Ectodermal cell (in vitro differentiated cells): ENCODE measurements at regions not wholly inside any gene's neighbourhood (a gene's known extent, or its start where the extent isn't known, plus 50 kb on each side); places are given as distances from the start of the nearest gene placed in this dataset.
"Not testable (repeated sequence)": the region's sequence is repeated elsewhere in the genome, so short reads cannot be mapped to it uniquely, and the experiment has no call there.

Experiments
- H3K27ac ChIP-seq: 2 replicates; pipeline ENCODE4 v1.7.0; 2013; ENCODE audit warnings: mild to moderate bottlenecking, low read depth, low read length; ENCODE audit not compliant: insufficient read depth, poor library complexity, severe bottlenecking
- H3K27me3 ChIP-seq: 2 replicates; pipeline ENCODE4 v1.7.0; 2013; ENCODE audit warnings: mild to moderate bottlenecking, low read length; ENCODE audit not compliant: insufficient read depth, control insufficient read depth, poor library complexity, severe bottlenecking
- H3K36me3 ChIP-seq: one replicate; pipeline ENCODE4 v1.7.0; 2013; ENCODE audit warnings: low read length; ENCODE audit not compliant: control insufficient read depth, insufficient read depth
- H3K4me1 ChIP-seq: one replicate; pipeline ENCODE4 v1.7.0; 2013; ENCODE audit warnings: low read length; ENCODE audit not compliant: control insufficient read depth, insufficient read depth
- H3K4me3 ChIP-seq: 2 replicates; pipeline ENCODE4 v1.7.0; 2013; ENCODE audit warnings: low read depth, low read length, control low read depth; ENCODE audit not compliant: insufficient read depth
- H3K9me3 ChIP-seq: 2 replicates; pipeline ENCODE4 v1.7.0; 2013; ENCODE audit warnings: mild to moderate bottlenecking, low read length, moderate library complexity; ENCODE audit not compliant: control insufficient read depth
- WGBS, 2 experiments: methylation state at CpG; one replicate each; pipeline ENCODE4 v1.1.7; 2013; ENCODE audit warnings: missing lambda C conversion rate in 2 of 2; 5-methylcytosine and 5-hydroxymethylcytosine counted together

DNA sequence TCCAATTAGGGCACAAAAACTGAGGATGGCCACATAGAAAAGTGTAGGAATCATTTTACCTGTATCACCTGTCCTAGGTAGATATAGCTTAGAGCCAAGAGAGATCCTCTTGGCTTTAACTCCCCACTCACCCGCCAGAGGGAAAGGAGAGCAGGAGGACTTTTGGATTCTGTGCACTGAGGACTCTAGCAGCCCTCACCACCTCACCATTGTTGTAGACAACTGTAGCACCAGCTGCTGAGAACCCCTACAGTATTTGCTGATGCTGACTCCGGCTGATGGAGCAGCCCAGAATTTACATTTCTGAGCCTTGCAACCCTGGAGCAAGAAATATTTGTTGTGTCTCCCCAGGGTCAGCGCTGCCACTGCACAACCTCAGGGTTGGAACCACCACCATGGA, 2044.4 kb downstream of the OLFM4 start:
- Histone ChIP-seq H3K4me1 (no peaks in the 10 kb centered on the region), H3K36me3 (no peaks in the 10 kb centered on the region), H3K27ac (no peak overlapping the region), H3K9me3 (no peaks in the 10 kb centered on the region), H3K27me3 (no peaks in the 10 kb centered on the region), H3K4me3 (no peak overlapping the region)
- WGBS, 2 experiments: 92 to 95% methylated on average over 3 of the region's 3 CpGs

DNA sequence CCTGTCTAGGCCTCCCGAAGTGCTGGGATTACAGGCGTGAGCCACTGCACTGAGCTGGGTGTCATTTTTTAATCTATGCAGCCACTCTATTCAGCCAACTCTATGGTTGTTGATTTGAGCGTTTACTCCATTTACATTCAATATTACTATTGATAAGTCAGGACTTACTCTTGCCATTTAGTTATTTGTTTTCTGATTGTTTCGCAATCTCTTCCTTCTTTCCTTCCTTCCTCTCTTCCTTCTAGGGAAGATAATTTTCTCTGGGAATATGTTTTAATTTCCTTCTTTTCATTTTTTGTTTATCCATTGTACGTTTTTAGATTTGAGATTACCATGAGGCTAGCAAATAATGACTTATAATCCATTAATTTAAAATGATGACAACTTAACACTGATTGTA, 2056.0 kb downstream of the OLFM4 start:
- no peaks in the 10 kb centered on the region for H3K27me3 ChIP-seq
- H3K27ac ChIP-seq: no peak overlapping the region
- 87 to 93% methylated on average over 2 to 5 of the region's 5 CpGs for WGBS, 2 experiments
- H3K4me3 ChIP-seq: no peak overlapping the region
- no peaks in the 10 kb centered on the region for H3K9me3 ChIP-seq
- no peaks in the 10 kb centered on the region for H3K36me3 ChIP-seq
- no peaks in the 10 kb centered on the region for H3K4me1 ChIP-seq

DNA sequence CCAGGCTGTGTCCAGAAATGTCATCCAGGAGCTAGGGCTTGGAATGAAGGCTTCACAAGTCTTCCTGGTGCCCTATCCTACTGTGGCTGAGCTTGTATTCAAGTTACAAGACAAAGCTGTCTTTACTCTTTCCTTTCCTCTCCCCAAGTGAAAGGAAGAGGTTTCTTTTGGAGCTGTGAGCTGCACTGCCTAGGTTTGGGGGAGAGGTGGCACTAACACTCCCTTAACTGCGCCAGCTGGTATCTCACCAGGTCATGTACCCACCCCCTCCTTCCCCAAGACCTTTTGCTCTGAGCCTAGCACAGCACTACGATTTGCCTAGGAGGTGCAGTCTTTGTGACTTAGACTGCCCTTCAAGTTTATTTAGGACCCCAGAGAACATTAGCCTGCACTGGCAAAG, 2053.6 kb upstream of the PRR20A start:
- Histone ChIP-seq H3K4me1 (no peaks in the 10 kb centered on the region), H3K36me3 (no peaks in the 10 kb centered on the region), H3K27me3 (no peaks in the 10 kb centered on the region), H3K4me3 (no peak overlapping the region), H3K9me3 (no peaks in the 10 kb centered on the region), H3K27ac (no peak overlapping the region)
- WGBS, 2 experiments: 76 to 84% methylated on average over 2 of the region's 2 CpGs

DNA sequence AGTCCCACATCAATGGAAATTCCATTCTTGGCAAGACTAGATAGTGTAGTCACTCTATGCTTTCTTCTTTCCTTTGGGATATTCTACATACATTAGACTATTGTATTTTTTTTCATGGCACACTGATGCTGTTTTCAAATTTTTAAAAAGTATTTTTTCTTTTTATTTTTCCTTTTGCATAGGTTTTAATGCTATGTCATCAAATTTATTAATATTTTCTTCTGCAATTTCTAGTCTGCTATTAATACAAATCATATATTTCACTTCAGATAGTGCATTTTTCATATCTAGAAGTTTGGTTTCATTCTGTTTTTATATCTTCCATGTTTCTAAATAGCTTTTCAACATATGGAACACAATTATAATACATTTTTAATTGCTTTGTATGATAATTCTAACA, 2050.1 kb upstream of the PRR20A start:
- H3K27me3 ChIP-seq: no peaks in the 10 kb centered on the region
- H3K4me1 ChIP-seq: no peaks in the 10 kb centered on the region
- no peak overlapping the region for H3K27ac ChIP-seq
- H3K4me3 ChIP-seq: no peak overlapping the region
- H3K36me3 ChIP-seq: no peaks in the 10 kb centered on the region
- H3K9me3 ChIP-seq: no peaks in the 10 kb centered on the region

DNA sequence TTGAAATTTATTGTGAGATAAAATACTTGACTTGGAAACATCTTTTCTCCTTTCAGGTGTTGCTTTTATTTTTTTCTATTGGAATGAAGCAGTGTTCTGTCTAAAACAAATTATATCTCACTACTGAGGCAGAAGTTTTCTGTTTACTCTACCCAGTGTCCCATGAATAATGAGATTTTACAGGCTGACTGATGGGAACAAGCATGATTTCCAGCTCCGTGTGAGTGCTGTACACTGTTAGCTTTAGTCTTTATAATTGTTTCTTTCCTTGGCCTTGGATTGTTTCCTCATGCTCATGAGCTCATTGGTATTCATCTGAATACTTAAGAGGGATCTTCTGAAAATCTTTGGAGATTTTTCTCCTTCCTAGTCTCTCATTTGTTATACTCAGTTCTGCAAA, 2049.5 kb upstream of the PRR20A start:
- Histone ChIP-seq H3K4me1 (no peaks in the 10 kb centered on the region), H3K27ac (no peak overlapping the region), H3K4me3 (no peak overlapping the region), H3K36me3 (no peaks in the 10 kb centered on the region), H3K27me3 (no peaks in the 10 kb centered on the region), H3K9me3 (no peaks in the 10 kb centered on the region)
- WGBS, 2 experiments: 91 to 92% methylated on average over 1 of the region's 1 CpG

DNA sequence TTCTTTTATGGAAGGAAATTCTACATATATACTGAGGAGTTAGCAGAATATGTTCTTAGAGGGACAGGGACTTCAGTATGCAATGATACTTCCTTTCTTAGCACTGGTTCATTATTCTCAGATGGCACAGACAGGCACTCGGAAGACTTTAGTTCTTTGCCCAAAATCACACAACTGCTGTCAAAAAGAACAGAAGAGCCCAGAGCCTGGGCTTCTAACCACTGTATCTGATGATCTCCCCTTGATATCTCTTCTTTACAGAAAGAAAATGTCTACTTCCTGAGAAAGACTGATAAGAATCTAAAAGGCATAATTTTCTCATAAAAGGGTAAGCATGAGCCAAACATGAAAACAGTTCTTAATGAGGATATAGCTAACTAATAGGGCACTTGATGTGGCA, 2034.2 kb upstream of the PRR20A start:
- no peak overlapping the region for H3K27ac ChIP-seq
- WGBS, 2 experiments: 85 to 96% methylated on average over 1 of the region's 1 CpG
- no peaks in the 10 kb centered on the region for H3K9me3 ChIP-seq
- no peak overlapping the region for H3K4me3 ChIP-seq
- no peaks in the 10 kb centered on the region for H3K36me3 ChIP-seq
- H3K4me1 ChIP-seq: no peaks in the 10 kb centered on the region
- no peaks in the 10 kb centered on the region for H3K27me3 ChIP-seq

DNA sequence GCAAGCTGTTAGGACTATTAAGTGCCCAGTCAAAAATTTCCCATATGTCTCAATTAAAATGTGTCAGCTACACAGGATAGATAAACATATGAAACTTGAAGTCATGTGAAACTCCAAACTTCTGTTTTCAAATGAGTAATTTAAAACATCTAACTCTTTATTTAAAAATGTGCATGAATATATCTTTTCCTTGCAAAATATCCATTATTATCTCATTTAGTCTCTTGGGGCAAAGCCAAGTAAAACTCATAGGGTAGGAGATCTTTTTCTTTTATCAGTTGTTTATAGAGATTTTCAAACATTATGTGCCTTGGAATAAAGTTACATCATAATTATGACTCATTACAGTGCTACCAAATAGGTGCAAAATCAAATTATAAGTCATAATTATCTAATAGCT, 2020.1 kb upstream of the PRR20A start:
- Histone ChIP-seq H3K27ac (no peak overlapping the region), H3K36me3 (no peaks in the 10 kb centered on the region), H3K27me3 (no peaks in the 10 kb centered on the region), H3K4me1 (no peaks in the 10 kb centered on the region), H3K9me3 (no peaks in the 10 kb centered on the region), H3K4me3 (no peak overlapping the region)

DNA sequence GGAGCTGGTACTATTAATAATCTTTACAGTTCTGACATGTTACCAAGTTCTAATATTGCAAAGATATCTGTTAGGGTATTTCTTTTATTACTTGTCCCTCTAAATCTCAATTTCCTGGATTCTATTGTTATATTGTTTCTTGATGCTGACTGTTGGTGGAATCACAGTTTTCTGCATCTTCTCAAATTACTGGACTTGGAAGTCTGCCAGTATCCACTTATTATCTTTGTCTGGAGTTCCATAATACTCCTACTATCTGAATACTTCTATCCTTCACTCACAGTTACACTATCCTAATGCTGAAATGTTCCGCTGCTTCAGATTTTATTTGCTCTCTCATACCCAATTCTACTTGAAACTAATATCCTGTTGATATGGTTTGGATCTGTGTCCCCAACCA, 1985.7 kb upstream of the PRR20A start:
- WGBS, 2 experiments: 88 to 100% methylated on average over 1 of the region's 1 CpG
- Histone ChIP-seq H3K27me3 (no peaks in the 10 kb centered on the region), H3K4me1 (no peaks in the 10 kb centered on the region), H3K36me3 (no peaks in the 10 kb centered on the region), H3K27ac (no peak overlapping the region), H3K9me3 (no peaks in the 10 kb centered on the region), H3K4me3 (no peak overlapping the region)

DNA sequence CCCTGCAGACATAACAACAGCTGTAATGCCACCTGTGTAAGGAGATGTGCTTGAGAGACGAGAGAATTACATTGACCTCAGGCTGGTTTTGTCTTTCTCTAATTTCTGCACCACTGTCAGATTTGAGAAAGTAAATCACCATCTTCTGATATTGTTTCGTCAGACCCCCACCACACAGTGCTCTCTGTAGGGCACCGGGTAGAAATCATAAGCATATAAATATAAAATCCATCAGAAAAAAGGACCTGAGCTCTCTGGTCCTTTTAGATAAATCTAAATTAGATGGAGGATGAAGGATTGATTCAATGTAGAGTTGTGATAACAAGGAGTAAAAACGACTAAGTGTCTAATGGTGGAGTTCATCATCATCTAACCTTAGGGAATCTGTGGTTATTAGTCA, 1981.0 kb upstream of the PRR20A start:
- H3K4me3 ChIP-seq: no peak overlapping the region
- H3K4me1 ChIP-seq: no peaks in the 10 kb centered on the region
- H3K27ac ChIP-seq: no peak overlapping the region
- 90 to 95% methylated on average over 2 to 3 of the region's 4 CpGs for WGBS, 2 experiments
- H3K9me3 ChIP-seq: no peaks in the 10 kb centered on the region
- H3K36me3 ChIP-seq: no peaks in the 10 kb centered on the region
- no peaks in the 10 kb centered on the region for H3K27me3 ChIP-seq

DNA sequence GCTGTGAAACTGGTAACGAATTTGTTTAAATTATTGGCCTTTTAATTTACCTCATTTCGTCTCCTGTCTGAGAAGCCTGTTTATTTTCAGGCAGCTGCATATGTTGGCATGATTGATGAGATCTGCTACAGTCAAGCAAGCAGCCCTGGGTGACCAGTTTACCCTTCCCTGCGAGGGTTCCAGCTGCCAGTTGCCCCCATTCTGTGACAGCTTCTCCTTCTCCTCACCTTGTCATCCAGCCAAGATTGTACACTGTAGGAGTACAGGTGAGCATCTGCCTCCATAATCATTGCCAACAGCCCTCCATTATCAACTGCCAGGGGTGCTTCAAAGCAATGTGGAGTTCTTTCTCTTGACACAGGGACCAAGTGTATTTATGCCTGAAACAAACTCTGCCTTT, 1979.9 kb upstream of the PRR20A start:
- WGBS, 2 experiments: 85 to 92% methylated on average over 3 of the region's 3 CpGs
- Histone ChIP-seq H3K9me3 (no peaks in the 10 kb centered on the region), H3K4me1 (no peaks in the 10 kb centered on the region), H3K4me3 (no peak overlapping the region), H3K36me3 (no peaks in the 10 kb centered on the region), H3K27me3 (no peaks in the 10 kb centered on the region), H3K27ac (no peak overlapping the region)

DNA sequence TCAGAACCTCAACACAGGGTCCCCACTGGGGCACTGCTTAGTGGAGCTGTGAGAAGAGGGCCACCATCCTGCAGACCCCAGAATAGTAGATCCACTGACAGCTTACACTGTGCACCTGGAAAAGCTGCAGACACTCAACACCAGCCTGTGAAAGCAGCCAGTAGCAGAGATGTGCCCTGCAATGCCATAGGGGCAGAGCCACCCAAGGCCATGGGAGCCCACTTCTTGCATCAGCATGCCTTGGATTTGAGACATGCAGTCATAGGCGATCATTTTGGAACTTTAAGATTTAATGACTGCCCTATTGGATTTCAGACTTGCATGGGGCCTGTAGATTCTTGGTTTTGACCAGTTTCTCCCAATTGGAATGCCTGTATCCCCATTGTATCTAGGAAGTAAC, 1962.1 kb upstream of the PRR20A start:
- not testable (repeated sequence) for H3K4me1 ChIP-seq, H3K27me3 ChIP-seq, H3K9me3 ChIP-seq, H3K4me3 ChIP-seq, H3K27ac ChIP-seq, H3K36me3 ChIP-seq
- WGBS, 2 experiments: 89 to 97% methylated on average over 1 of the region's 1 CpG
